ENCODE measurements at regions not wholly inside any gene's neighbourhood (a gene's known extent, or its start where the extent isn't known, plus 50 kb on each side); places are given as distances from the start of the nearest gene placed in this dataset.

DNA sequence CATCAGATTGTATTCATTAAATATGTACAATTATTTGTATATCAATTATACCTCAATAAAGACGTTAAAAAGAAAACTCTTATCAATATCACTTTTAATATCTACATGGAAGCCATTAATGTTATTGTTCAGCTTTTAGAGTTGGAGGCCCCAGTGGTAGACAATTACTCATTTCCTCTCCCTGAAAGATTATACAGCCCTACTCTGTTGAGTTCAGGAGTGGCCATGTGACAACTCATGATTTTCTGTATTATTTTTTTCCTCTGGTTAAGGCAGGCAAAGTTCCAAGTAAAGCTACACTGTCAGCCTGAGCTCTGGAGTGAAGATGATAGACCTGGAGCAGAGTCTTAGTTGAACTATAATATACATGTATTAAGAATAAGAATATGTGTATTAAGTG is 247.9 kb upstream of the B3GALT2 start:
- ATAC-seq (ENCODE audit: insufficient read depth, low read depth) (no peak), DNase-seq (no peak)
- no peaks in the 10 kb centered on the region for H3K36me3 ChIP-seq (ENCODE audit: insufficient read depth, low read length)
- H3K9ac ChIP-seq (ENCODE audit: low read depth, low read length) = no peak overlapping the region
- H3K79me2 ChIP-seq (ENCODE audit: insufficient read depth, low read length) = no peaks in the 10 kb centered on the region
- no peak overlapping the region for H2AFZ ChIP-seq (ENCODE audit: low read depth, low read length)
- peaks cover 6% of the 10 kb centered on the region for H3K9me3 ChIP-seq (ENCODE audit: insufficient read depth, low read length, severe bottlenecking)
- no peak overlapping the region for H3K4me3 ChIP-seq (ENCODE audit: low read depth in 1 of 2, low read length in 2 of 2)
- H3K4me1 ChIP-seq (ENCODE audit: insufficient read depth, low read length) = no peaks in the 10 kb centered on the region
- no peaks in the 10 kb centered on the region for H3K27me3 ChIP-seq (ENCODE audit: insufficient read depth, low read length, poor library complexity)
- no peaks in the 10 kb centered on the region for H4K20me1 ChIP-seq (ENCODE audit: insufficient read depth, low read length)
- no peak overlapping the region for H3K27ac ChIP-seq (ENCODE audit: low read length)
- H3K4me2 ChIP-seq (ENCODE audit: insufficient read depth, low read length) = no peak overlapping the region
- TF ChIP-seq EZH2 (IDR thresholded peaks at IDR 0.05; ENCODE audit: borderline replicate concordance, low read depth, low read length, severe bottlenecking) = no peak
- TF ChIP-seq, protein P1, sequence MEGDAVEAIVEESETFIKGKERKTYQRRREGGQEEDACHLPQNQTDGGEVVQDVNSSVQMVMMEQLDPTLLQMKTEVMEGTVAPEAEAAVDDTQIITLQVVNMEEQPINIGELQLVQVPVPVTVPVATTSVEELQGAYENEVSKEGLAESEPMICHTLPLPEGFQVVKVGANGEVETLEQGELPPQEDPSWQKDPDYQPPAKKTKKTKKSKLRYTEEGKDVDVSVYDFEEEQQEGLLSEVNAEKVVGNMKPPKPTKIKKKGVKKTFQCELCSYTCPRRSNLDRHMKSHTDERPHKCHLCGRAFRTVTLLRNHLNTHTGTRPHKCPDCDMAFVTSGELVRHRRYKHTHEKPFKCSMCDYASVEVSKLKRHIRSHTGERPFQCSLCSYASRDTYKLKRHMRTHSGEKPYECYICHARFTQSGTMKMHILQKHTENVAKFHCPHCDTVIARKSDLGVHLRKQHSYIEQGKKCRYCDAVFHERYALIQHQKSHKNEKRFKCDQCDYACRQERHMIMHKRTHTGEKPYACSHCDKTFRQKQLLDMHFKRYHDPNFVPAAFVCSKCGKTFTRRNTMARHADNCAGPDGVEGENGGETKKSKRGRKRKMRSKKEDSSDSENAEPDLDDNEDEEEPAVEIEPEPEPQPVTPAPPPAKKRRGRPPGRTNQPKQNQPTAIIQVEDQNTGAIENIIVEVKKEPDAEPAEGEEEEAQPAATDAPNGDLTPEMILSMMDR (IDR thresholded peaks at IDR 0.05; ENCODE audit: borderline replicate concordance, extremely low read depth, low read length, poor library complexity, severe bottlenecking) = no peak

DNA sequence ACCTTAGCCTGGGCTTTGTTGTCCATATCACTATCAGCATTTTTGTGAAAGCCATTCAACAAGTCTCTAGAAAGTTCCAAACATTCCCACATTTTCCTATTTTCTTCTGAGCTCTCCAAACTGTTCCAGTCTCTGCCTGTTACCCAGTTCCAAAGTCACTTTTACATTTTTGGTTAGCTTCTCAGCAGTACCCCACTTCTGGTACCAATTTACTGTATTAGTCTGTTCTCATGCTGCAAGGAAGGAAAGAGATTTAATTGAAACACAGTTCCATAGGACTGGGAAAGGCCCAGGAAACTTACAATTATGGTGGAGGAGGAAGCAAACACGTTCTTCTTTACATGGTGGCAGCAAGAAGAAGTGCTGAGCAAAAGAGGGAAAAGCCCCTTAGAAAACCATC is 247.2 kb upstream of the B3GALT2 start:
- Histone ChIP-seq H3K27ac (ENCODE audit: low read length) (no peak overlapping the region), H3K4me2 (ENCODE audit: insufficient read depth, low read length) (no peak overlapping the region), H3K4me3 (ENCODE audit: low read depth in 1 of 2, low read length in 2 of 2) (no peak overlapping the region), H3K4me1 (ENCODE audit: insufficient read depth, low read length) (no peaks in the 10 kb centered on the region), H3K36me3 (ENCODE audit: insufficient read depth, low read length) (no peaks in the 10 kb centered on the region), H4K20me1 (ENCODE audit: insufficient read depth, low read length) (no peaks in the 10 kb centered on the region), H2AFZ (ENCODE audit: low read depth, low read length) (no peak overlapping the region), H3K9ac (ENCODE audit: low read depth, low read length) (no peak overlapping the region), H3K27me3 (ENCODE audit: insufficient read depth, low read length, poor library complexity) (no peaks in the 10 kb centered on the region), H3K9me3 (ENCODE audit: insufficient read depth, low read length, severe bottlenecking) (peaks cover 6% of the 10 kb centered on the region), H3K79me2 (ENCODE audit: insufficient read depth, low read length) (no peaks in the 10 kb centered on the region)
- no peak for TF ChIP-seq EZH2 (IDR thresholded peaks at IDR 0.05; ENCODE audit: borderline replicate concordance, low read depth, low read length, severe bottlenecking)
- TF ChIP-seq, protein P1 (IDR thresholded peaks at IDR 0.05; ENCODE audit: borderline replicate concordance, extremely low read depth, low read length, poor library complexity, severe bottlenecking) = no peak
- ATAC-seq (ENCODE audit: insufficient read depth, low read depth) (no peak), DNase-seq (no peak)

DNA sequence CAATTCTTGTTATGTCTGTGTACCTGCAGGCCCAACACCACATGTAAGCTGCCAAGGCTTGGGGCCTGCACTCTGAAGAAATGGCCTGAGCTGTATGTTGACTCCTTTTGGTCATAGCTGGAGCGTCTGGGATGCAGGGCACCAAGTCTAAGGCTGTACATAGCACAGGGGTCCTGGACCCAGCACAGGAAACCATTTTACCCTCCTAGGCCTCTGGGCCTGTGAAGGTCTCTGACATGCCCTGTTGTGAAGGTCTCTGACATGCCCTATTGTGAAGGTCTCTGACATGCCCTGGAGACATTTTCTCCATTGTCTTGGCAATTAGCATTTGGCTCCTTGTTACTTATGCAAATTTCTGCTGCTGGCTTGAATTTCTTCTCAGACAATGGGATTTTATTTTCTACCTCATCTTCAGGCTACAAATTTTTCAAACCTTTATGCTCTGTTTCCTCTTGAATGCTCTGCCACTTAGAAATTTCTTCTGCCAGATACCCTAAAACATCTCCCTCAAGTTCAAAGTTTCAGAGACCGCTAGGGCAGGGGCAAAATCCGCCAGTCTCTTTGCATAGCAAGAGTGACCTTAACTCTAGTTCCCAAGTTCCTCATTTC is 246.7 kb upstream of the B3GALT2 start:
- ATAC-seq (ENCODE audit: insufficient read depth, low read depth) (no peak), DNase-seq (no peak)
- no peaks in the 10 kb centered on the region for H3K4me1 ChIP-seq (ENCODE audit: insufficient read depth, low read length)
- H2AFZ ChIP-seq (ENCODE audit: low read depth, low read length) = no peak overlapping the region
- no peak overlapping the region for H3K4me3 ChIP-seq (ENCODE audit: low read depth in 1 of 2, low read length in 2 of 2)
- no peaks in the 10 kb centered on the region for H4K20me1 ChIP-seq (ENCODE audit: insufficient read depth, low read length)
- no peak for TF ChIP-seq EZH2 (IDR thresholded peaks at IDR 0.05; ENCODE audit: borderline replicate concordance, low read depth, low read length, severe bottlenecking)
- TF ChIP-seq, protein P1 (IDR thresholded peaks at IDR 0.05; ENCODE audit: borderline replicate concordance, extremely low read depth, low read length, poor library complexity, severe bottlenecking) = no peak
- H3K27ac ChIP-seq (ENCODE audit: low read length) = no peak overlapping the region
- peaks cover 6% of the 10 kb centered on the region for H3K9me3 ChIP-seq (ENCODE audit: insufficient read depth, low read length, severe bottlenecking)
- H3K9ac ChIP-seq (ENCODE audit: low read depth, low read length) = no peak overlapping the region
- no peaks in the 10 kb centered on the region for H3K36me3 ChIP-seq (ENCODE audit: insufficient read depth, low read length)
- no peaks in the 10 kb centered on the region for H3K27me3 ChIP-seq (ENCODE audit: insufficient read depth, low read length, poor library complexity)
- H3K4me2 ChIP-seq (ENCODE audit: insufficient read depth, low read length) = no peak overlapping the region
- H3K79me2 ChIP-seq (ENCODE audit: insufficient read depth, low read length) = no peaks in the 10 kb centered on the region
